HEK293T (cell line): ENCODE measurements at regions not wholly inside any gene's neighbourhood (a gene's known extent, or its start where the extent isn't known, plus 50 kb on each side); places are given as distances from the start of the nearest gene placed in this dataset.

Source experiments
- CTCF ChIA-PET: fragments of 350-600 bp; formaldehyde crosslinking; extraction: SDS; loops from one replicate; lab custom pipeline; 2021; ENCODE audit warnings: antibody characterized with exemption, inconsistent platforms; lab: Yijun Ruan, JAX
- POLR2A ChIA-PET: fragments of 350-600 bp; formaldehyde crosslinking; extraction: SDS; loops from one replicate; lab custom pipeline; 2020; ENCODE audit warnings: antibody characterized with exemption, inconsistent platforms; lab: Yijun Ruan, JAX
- DNase-seq: peaks from one replicate; pipeline ENCODE4 v3.0.0; 2012; ENCODE audit warnings: mixed read lengths; ENCODE audit errors: extremely low spot score
- ARNT ChIP-seq: fragments of 450-650 bp; IDR thresholded peaks from 2 replicates; pipeline ENCODE4 v1.6.1; 2017; ENCODE audit warnings: mild to moderate bottlenecking
- BHLHE40 ChIP-seq: fragments of 450-650 bp; IDR thresholded peaks from 2 replicates; pipeline ENCODE4 v1.6.1; 2016; ENCODE audit warnings: mild to moderate bottlenecking, moderate library complexity, borderline replicate concordance
- CTBP1 ChIP-seq: fragments of 450-650 bp; IDR thresholded peaks from 2 replicates; pipeline ENCODE4 v1.6.1; 2016; ENCODE audit warnings: borderline replicate concordance
- ELF4 ChIP-seq: fragments of 450-650 bp; IDR thresholded peaks from 2 replicates; pipeline ENCODE4 v1.6.1; 2017; ENCODE audit warnings: antibody characterized with exemption
- FOXA1 ChIP-seq: fragments of 450-650 bp; IDR thresholded peaks from 2 replicates; pipeline ENCODE4 v1.6.1; 2016; ENCODE audit warnings: mild to moderate bottlenecking
- FOXK2 ChIP-seq: fragments of 450-650 bp; IDR thresholded peaks from 2 replicates; pipeline ENCODE4 v1.6.1; 2016; ENCODE audit warnings: mild to moderate bottlenecking
- FOXM1 ChIP-seq: fragments of 450-650 bp; IDR thresholded peaks from 2 replicates; pipeline ENCODE4 v1.6.1; 2017; ENCODE audit warnings: mild to moderate bottlenecking, borderline replicate concordance
- HDGF ChIP-seq: fragments of 450-650 bp; IDR thresholded peaks from 2 replicates; pipeline ENCODE4 v1.6.1; 2017; ENCODE audit warnings: antibody characterized with exemption, borderline replicate concordance
- L3MBTL2 ChIP-seq: fragments of 450-650 bp; conservative IDR thresholded peaks from 2 replicates; pipeline ENCODE4 v1.6.1; 2016; ENCODE audit warnings: mild to moderate bottlenecking
- LEF1 ChIP-seq: fragments of 450-650 bp; IDR thresholded peaks from 2 replicates; pipeline ENCODE4 v1.6.1; 2017; ENCODE audit warnings: mild to moderate bottlenecking, borderline replicate concordance
- NFRKB ChIP-seq: fragments of 450-650 bp; IDR thresholded peaks from 2 replicates; pipeline ENCODE4 v1.6.1; 2016; ENCODE audit warnings: mild to moderate bottlenecking, moderate library complexity
- SP1 ChIP-seq: fragments of 450-650 bp; IDR thresholded peaks from 2 replicates; pipeline ENCODE4 v1.6.1; 2017
- SUZ12 ChIP-seq: fragments of 450-650 bp; IDR thresholded peaks from 2 replicates; pipeline ENCODE4 v1.6.1; 2016; ENCODE audit warnings: mild to moderate bottlenecking
- TARDBP ChIP-seq: fragments of 450-650 bp; IDR thresholded peaks from 2 replicates; pipeline ENCODE4 v1.6.1; 2016
- ZNF384 ChIP-seq: fragments of 450-650 bp; IDR thresholded peaks from 2 replicates; pipeline ENCODE4 v1.6.1; 2016
- TF ChIP-seq, protein P1 (sequence below): fragments of 450-650 bp; IDR thresholded peaks from 2 replicates; pipeline ENCODE4 v1.6.1; 2016

DNA sequence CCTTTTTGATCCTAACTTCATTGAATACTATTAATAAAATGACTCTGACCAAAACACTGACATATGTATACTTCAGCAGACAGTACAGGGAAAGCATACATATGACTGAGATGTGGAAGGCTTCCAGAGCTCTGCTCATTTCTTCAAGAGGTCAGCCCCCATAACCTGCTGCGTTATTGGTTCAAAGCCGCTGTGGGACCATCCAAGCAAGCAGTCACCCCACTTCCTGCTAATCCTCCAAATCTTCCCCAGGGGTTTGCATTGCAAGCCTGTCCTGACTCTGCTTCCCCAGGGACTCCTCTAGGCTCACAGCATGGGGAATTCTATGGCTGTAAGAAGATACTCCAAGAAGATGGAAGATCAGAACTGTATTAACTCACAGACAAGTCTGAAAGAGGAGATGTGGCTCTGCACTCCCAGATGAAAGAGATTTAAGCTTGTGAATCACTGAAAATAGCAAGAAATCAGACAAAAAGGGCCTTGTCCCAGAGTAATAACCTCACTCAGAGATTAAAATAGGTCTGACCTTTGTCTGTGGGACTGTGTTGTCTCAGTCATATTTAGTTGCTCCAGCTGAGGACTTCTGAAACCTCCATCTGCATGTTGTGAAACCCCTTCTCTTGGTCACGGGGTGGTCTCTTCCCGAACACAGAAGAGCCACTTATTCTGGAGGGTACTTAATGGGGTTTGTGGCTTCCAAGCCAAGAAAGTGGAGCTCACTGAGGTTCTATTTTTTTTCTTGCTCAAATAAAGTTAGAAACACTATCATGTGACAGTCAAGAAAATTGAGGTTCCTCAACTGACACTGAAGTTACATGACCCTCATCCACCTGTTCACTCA is 101.5 kb upstream of the MARCKS start:
- POLR2A ChIA-PET: no interaction called here
- CTCF ChIA-PET: interaction anchor here (0.6 kb wide), 1 partner anchor 32 kb away, joined by 3 read pairs; no protein-coding TSS in a partner anchor
- TF ChIP-seq ARNT: no peak
- no peak for TF ChIP-seq FOXM1
- no peak for TF ChIP-seq ELF4
- no peak for TF ChIP-seq BHLHE40
- no peak for TF ChIP-seq LEF1
- TF ChIP-seq SUZ12: no peak
- no peak for TF ChIP-seq ZNF384
- TF ChIP-seq FOXA1: no peak
- TF ChIP-seq FOXK2: no peak
- TF ChIP-seq L3MBTL2: no peak
- no peak for TF ChIP-seq NFRKB
- TF ChIP-seq TARDBP: no peak
- TF ChIP-seq HDGF: no peak
- TF ChIP-seq, protein P1, sequence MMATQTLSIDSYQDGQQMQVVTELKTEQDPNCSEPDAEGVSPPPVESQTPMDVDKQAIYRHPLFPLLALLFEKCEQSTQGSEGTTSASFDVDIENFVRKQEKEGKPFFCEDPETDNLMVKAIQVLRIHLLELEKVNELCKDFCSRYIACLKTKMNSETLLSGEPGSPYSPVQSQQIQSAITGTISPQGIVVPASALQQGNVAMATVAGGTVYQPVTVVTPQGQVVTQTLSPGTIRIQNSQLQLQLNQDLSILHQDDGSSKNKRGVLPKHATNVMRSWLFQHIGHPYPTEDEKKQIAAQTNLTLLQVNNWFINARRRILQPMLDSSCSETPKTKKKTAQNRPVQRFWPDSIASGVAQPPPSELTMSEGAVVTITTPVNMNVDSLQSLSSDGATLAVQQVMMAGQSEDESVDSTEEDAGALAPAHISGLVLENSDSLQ: no peak
- no peak for TF ChIP-seq CTBP1
- TF ChIP-seq SP1: no peak
- DNase-seq: no peak

DNA sequence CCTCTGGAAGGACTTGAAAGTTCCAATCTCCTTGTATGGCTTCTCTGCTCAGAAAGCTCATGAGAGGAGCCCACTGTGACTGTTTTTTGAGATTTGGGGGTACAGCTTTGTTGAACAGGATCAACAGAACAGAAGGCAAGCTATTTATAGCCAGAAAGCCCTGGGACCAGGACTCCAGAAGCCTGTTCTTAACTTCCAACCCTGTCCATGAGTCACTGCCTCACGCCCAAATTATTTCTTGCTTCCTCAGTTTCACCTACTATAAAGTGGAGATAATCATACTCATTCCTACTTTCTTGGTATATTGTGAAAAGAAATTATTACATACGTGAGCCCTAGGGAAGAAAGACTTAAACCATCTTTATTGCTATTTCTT is 100.9 kb upstream of the MARCKS start:
- ChIA-PET POLR2A (interaction anchor here (0.6 kb wide), 1 partner anchor 1499 kb away, joined by 3 read pairs; no protein-coding TSS in a partner anchor), CTCF (interaction anchor here (0.6 kb wide), 1 partner anchor 31 kb away, joined by 3 read pairs; no protein-coding TSS in a partner anchor)
- DNase-seq: no peak
- TF ChIP-seq FOXK2 (no peak), SUZ12 (no peak), NFRKB (no peak), FOXA1 (no peak)

DNA sequence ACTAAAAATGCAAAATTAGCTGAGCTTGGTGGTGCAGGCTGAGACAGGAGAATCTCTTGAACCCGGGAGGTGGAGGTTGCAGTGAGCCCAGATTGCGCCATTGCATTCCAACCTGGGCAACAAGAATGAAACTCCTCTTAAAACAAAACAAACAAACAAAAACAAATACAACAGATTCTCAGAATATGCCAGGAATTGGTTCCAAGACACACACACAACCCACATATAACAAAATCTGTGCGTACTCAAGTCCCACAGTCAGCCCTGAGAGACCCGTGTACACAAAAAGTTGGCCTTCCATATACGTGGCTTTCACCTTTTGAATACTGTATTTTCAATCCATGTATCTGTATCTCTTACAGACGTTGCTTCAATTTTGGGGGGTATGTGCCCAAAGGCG is 98.9 kb upstream of the MARCKS start:
- DNase-seq: no peak
- no peak for TF ChIP-seq FOXK2
- POLR2A ChIA-PET: no interaction called here
- CTCF ChIA-PET: no interaction called here

DNA sequence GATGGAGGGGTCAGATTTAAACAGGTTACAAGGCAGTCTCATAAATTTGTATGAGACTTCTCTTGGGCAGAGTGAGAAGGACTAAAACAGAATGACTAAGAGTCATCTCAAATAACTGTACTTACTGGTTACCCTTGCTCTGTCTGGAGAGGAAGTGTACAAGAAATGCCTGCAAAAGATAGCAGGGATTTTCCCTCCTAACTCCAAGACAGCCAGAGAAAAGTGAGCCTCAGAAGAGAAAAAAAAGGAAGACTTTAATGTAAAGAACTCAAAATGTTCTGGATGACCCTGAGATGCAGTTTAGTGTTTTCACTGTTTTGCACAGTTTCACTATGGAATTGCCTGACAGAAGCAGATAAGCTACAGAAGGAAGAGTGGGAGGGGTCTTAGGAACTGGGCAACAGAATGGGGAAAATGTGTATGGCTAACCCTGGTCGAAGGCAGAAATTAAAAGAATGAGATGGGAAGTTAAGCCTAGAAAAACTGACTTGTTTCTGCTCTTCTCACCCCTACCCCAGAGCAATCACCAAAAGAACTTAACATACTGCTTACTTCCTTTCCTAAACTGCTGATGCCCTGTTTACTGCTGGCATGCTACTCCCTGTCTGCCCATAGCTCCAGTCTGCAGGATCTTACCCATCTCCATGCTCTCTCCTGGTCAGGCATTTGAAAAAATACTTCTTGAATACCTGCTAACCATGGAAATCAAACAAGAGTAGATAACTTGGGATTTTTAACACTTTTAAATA is 98.1 kb upstream of the MARCKS start:
- CTCF ChIA-PET: no interaction called here
- no peak for TF ChIP-seq ELF4
- TF ChIP-seq CTBP1: no peak
- no peak for TF ChIP-seq ZNF384
- no peak for TF ChIP-seq HDGF
- TF ChIP-seq SP1: no peak
- no peak for TF ChIP-seq FOXA1
- no peak for TF ChIP-seq L3MBTL2
- no peak for TF ChIP-seq TARDBP
- no peak for TF ChIP-seq FOXK2
- TF ChIP-seq SUZ12: no peak
- TF ChIP-seq FOXM1: no peak
- TF ChIP-seq, protein P1: no peak
- TF ChIP-seq BHLHE40: no peak
- TF ChIP-seq NFRKB: no peak
- no peak for TF ChIP-seq LEF1
- no peak for TF ChIP-seq ARNT
- POLR2A ChIA-PET: no interaction called here
- DNase-seq: no peak

DNA sequence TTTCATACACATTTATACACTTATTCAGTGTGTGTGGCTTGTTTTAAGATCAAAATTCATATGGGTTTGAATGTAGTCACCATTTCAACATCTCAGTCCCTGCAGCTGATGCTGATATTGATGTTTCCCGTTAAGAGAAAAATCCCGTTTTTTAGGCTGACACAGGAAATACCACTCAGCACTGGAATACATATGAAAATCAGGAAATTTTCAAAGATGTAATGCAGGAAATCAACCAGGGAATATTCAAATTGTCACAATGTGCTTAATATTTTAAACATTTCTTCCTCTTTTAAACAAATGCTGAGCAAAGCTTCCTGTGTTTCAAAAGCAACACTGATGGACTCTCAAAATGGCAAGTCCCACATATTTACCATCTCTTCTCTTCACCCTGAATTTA is 94.5 kb upstream of the MARCKS start:
- ChIA-PET CTCF (no interaction called here), POLR2A (no interaction called here)
- DNase-seq: no peak
- TF ChIP-seq ZNF384 (no peak), SUZ12 (no peak), L3MBTL2 (no peak), HDGF (no peak), FOXK2 (no peak), ARNT (no peak), BHLHE40 (no peak), TARDBP (no peak), CTBP1 (no peak), FOXM1 (no peak), ELF4 (no peak), NFRKB (no peak), FOXA1 (no peak), SP1 (no peak), LEF1 (no peak)
- TF ChIP-seq, protein P1: no peak

DNA sequence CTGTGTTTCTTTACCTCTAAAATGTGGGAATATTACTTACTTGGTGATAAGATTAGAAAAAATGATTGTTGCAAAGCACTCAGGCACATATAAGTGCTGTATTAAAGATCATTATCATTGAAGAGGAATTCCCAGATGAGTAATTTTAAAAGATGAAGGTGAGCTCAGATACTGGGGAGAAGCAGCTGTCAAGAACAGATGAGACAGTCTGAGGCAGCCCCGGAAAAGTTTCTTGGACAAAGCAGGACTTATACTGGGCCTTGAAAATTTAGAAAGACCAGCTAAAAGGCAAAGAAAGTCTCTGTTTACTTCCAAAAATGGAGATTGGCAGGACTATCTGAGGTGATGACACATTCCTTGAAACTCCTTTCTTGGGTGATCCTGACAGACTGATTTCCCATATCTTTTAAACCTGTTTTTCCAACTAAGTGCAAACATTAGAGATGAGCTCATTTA is 93.8 kb upstream of the MARCKS start:
- ChIA-PET POLR2A (no interaction called here), CTCF (no interaction called here)
- DNase-seq: no peak
- no peak for TF ChIP-seq ARNT
